Transverse colon (tissue), 4 donors: ENCODE measurements at regions not wholly inside any gene's neighbourhood (a gene's known extent, or its start where the extent isn't known, plus 50 kb on each side); places are given as distances from the start of the nearest gene placed in this dataset.

Experiments
- DNase-seq: peaks from one replicate; pipeline ENCODE4 v3.0.0-alpha.2; 2019
- H3K27ac ChIP-seq, 4 donors: fragments of 200-600 bp; sonication (generic); 2 replicates each; pipeline ENCODE4 v1.5.1; 2016 to 2018; ENCODE audit warnings: inconsistent platforms in 4 of 4
- H3K27me3 ChIP-seq: fragments of 200-600 bp; sonication (generic); 2 replicates; pipeline ENCODE4 v1.5.1; 2017; ENCODE audit warnings: inconsistent platforms
- H3K36me3 ChIP-seq, 4 donors: fragments of 200-600 bp; sonication (generic); 2 replicates each; pipeline ENCODE4 v1.5.1; 2017 to 2019; ENCODE audit warnings: inconsistent platforms in 4 of 4
- H3K4me1 ChIP-seq, 4 donors: fragments of 200-600 bp; sonication (generic); 2 replicates each; pipeline ENCODE4 v1.5.1; 2017 to 2020; ENCODE audit warnings: inconsistent platforms in 4 of 4
- H3K4me3 ChIP-seq, 4 donors: fragments of 200-600 bp; sonication (generic); 1 replicate in 1 of 4; 2 replicates in 3 of 4; pipeline versions ENCODE4 v1.5.1 to v1.6.1; 2017 to 2019; ENCODE audit warnings: inconsistent platforms in 4 of 4
- H3K9me3 ChIP-seq, 2 donors: fragments of 200-600 bp; sonication (generic); 2 replicates each; pipeline ENCODE4 v1.5.1; 2017 to 2019; ENCODE audit warnings: inconsistent platforms in 2 of 2
- CTCF ChIP-seq, 5 experiments: fragments of 200-600 bp in 3 of 5; fragments of 450-650 bp in 2 of 5; sonication (generic) in 3 of 5; IDR thresholded peaks; 1 replicate in 2 of 5; 2 replicates in 3 of 5; pipeline ENCODE4 v1.5.1; 2016 to 2017; ENCODE audit warnings: antibody characterized with exemption in 5 of 5, inconsistent platforms in 3 of 5, mild to moderate bottlenecking in 2 of 5, moderate library complexity in 1 of 5
- EP300 ChIP-seq: sonication (generic); formaldehyde crosslinking; IDR thresholded peaks from one replicate; pipeline ENCODE4 v1.6.1; 2017; ENCODE audit warnings: antibody characterized with exemption, low read depth
- POLR2A ChIP-seq: fragments of 450-650 bp; IDR thresholded peaks from one replicate; pipeline ENCODE4 v1.6.1; 2016; ENCODE audit warnings: antibody characterized with exemption, mild to moderate bottlenecking, moderate library complexity
- POLR2AphosphoS5 ChIP-seq, 3 donors: sonication (generic); formaldehyde crosslinking; IDR thresholded peaks; one replicate each; pipeline ENCODE4 v1.6.1; 2016; ENCODE audit warnings: antibody characterized with exemption in 3 of 3
- WGBS, 2 donors: methylation state at CpG; one replicate each; pipeline ENCODE4 v1.1.5; 2018; ENCODE audit warnings: low coverage in 1 of 2; 5-methylcytosine and 5-hydroxymethylcytosine counted together
- in situ Hi-C, 4 donors: fragments of 200-750 bp; cut with MboI; loops; one replicate each; pipeline versions ENCODE4 v1.15.0 to v1.15.1; 2017; ENCODE audit warnings: low sequenced_read_pairs in 3 of 4, low pct_ligation_motif_present in 1 of 4, low pct_unique_long_range_greater_than_20kb in 1 of 4
- intact Hi-C: fragments of 100-400 bp; cut with DNase I; formaldehyde crosslinking; loops from one replicate; pipeline ENCODE4 v1.15.1; 2023; ENCODE audit warnings: low total_unique reads

- no peak for DNase-seq
- no peak overlapping the region for H3K4me3 ChIP-seq
- intact Hi-C loops (no loop called here), in situ Hi-C loops (no loop called here)
- H3K27ac ChIP-seq, result no peak overlapping the region
- H3K9me3 ChIP-seq, result no peaks in the 10 kb centered on the region
- no peaks in the 10 kb centered on the region for H3K27me3 ChIP-seq
- H3K4me1 ChIP-seq, result no peaks in the 10 kb centered on the region
- H3K36me3 ChIP-seq, result no peaks in the 10 kb centered on the region
- TF ChIP-seq POLR2A, result no peak
Observed at GRCh38 chr15:87528873-87529272, 727.7 kb downstream of the NTRK3 start.

DNA sequence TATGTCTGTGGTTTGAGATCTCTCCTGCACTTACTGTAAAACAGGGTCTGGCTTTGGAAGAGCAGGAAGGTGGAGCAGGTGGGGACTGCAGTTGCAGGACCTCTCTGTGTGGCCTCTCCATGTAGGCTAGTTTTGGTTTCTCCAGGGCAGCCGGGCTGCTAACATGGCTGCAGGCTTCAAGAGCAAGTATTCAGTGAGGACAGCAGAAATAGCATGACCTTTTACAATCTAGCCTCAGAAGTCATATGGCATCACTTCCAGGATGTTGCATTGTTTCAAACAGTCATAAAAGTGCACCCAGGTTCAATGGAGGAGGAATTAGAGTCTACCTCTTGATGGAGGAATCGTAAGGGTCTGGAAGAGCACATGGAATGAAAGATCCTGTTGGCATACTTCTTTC is 728.7 kb downstream of the NTRK3 start:
- Histone ChIP-seq H3K27me3 (no peaks in the 10 kb centered on the region), H3K36me3 (no peaks in the 10 kb centered on the region), H3K4me3 (no peak overlapping the region), H3K4me1 (no peaks in the 10 kb centered on the region), H3K27ac (no peak overlapping the region), H3K9me3 (no peaks in the 10 kb centered on the region)
- 75 to 81% methylated on average over 1 to 2 of the region's 2 CpGs for WGBS, 2 donors
- intact Hi-C loops, result no loop called here
- no peak for TF ChIP-seq POLR2AphosphoS5 (IDR thresholded peaks at IDR 0.05)
- TF ChIP-seq POLR2A, result no peak
- TF ChIP-seq CTCF (IDR thresholded peaks at IDR 0.05), result no peak
- no peak for TF ChIP-seq EP300
- no peak for DNase-seq
- in situ Hi-C loops, result no loop called here

DNA sequence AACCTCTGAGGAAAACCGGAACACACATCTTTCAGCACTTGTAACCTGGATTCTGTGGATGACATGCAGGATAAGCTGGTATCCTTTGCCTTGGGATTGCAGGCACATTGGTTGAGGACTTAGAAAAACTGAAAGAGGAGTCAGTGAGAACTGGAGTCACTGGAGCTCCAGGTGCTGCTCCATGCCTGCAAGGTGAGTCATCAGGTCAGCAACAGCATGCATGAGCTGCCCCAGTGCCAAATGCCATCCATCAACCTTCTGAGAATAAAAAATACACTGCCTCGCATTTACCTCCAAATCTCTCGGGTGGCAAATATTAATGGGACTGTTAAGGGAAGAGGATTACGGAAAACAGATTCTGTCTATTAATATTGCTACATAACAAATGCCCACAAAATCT is 729.1 kb downstream of the NTRK3 start:
- Histone ChIP-seq H3K4me1 (no peaks in the 10 kb centered on the region), H3K9me3 (no peaks in the 10 kb centered on the region), H3K4me3 (no peak overlapping the region), H3K36me3 (no peaks in the 10 kb centered on the region), H3K27ac (no peak overlapping the region), H3K27me3 (no peaks in the 10 kb centered on the region)
- DNase-seq, result no peak
- TF ChIP-seq CTCF (IDR thresholded peaks at IDR 0.05), result no peak
- TF ChIP-seq EP300, result no peak
- no peak for TF ChIP-seq POLR2A
- no peak for TF ChIP-seq POLR2AphosphoS5 (IDR thresholded peaks at IDR 0.05)
- intact Hi-C loops, result no loop called here
- in situ Hi-C loops, result no loop called here
- 47 to 75% methylated on average over 3 to 4 of the region's 4 CpGs for WGBS, 2 donors

- TF ChIP-seq CTCF (IDR thresholded peaks at IDR 0.05) (no peak), EP300 (no peak), POLR2AphosphoS5 (IDR thresholded peaks at IDR 0.05) (no peak), POLR2A (no peak)
- 63 to 89% methylated on average over 2 of the region's 2 CpGs for WGBS, 2 donors
- Histone ChIP-seq H3K4me1 (no peaks in the 10 kb centered on the region), H3K9me3 (no peaks in the 10 kb centered on the region), H3K27me3 (no peaks in the 10 kb centered on the region), H3K27ac (no peak overlapping the region), H3K4me3 (no peak overlapping the region), H3K36me3 (no peaks in the 10 kb centered on the region)
- no peak for DNase-seq
- in situ Hi-C loops, result no loop called here
- intact Hi-C loops, result no loop called here
Observed at GRCh38 chr15:87523516-87523915, 733.0 kb downstream of the NTRK3 start.

DNA sequence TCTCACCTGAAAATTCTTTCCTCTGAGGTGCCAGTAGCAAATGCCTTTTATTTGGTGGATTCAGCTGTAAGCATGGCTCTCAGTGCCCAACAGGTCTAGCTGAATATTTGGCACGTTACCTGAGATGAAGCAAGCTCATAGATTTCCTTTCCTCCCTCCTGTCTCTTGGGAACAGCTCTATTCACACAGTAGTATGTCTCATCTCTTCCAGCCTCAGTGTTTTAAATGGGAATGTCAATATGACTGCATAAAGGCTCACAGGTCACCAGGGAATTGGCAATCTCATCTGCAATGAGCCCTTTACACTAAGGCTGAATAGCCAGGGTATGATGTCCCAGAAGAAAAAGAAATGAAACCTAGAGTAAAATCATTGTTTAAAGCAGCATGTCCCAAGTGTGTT is 733.5 kb downstream of the NTRK3 start:
- Histone ChIP-seq H3K4me3 (no peak overlapping the region), H3K9me3 (no peaks in the 10 kb centered on the region), H3K4me1 (no peaks in the 10 kb centered on the region), H3K36me3 (no peaks in the 10 kb centered on the region), H3K27me3 (no peaks in the 10 kb centered on the region), H3K27ac (no peak overlapping the region)
- TF ChIP-seq POLR2A (no peak), EP300 (no peak)
- DNase-seq, result no peak
- intact Hi-C loops (no loop called here), in situ Hi-C loops (no loop called here)
- 29 to 40% methylated on average over 1 of the region's 1 CpG for WGBS, 2 donors
